Peyer's patch (tissue), 4 donors: ENCODE measurements at regions not wholly inside any gene's neighbourhood (a gene's known extent, or its start where the extent isn't known, plus 50 kb on each side); places are given as distances from the start of the nearest gene placed in this dataset.

Source experiments
- DNase-seq, 3 donors: peaks; one replicate each; pipeline ENCODE4 v3.0.0-alpha.2; 2017 to 2019
- H3K27ac ChIP-seq, 4 donors: fragments of 200-600 bp; sonication (generic); one replicate each; pipeline ENCODE4 v1.5.1; 2016 to 2019
- H3K27me3 ChIP-seq, 2 donors: fragments of 200-600 bp; sonication (generic); one replicate each; pipeline ENCODE4 v1.5.1; 2019
- H3K36me3 ChIP-seq, 3 donors: fragments of 200-600 bp; sonication (generic); one replicate each; pipeline ENCODE4 v1.5.1; 2016 to 2019
- H3K4me1 ChIP-seq, 4 donors: fragments of 200-600 bp; sonication (generic); one replicate each; pipeline ENCODE4 v1.5.1; 2016 to 2019
- H3K4me3 ChIP-seq, 4 donors: fragments of 200-600 bp; sonication (generic); 1 replicate in 3 of 4; 2 replicates in 1 of 4; pipeline ENCODE4 v1.5.1; 2016 to 2019; ENCODE audit warnings: mild to moderate bottlenecking in 1 of 4
- H3K9me3 ChIP-seq, 4 donors: fragments of 200-600 bp; sonication (generic); one replicate each; pipeline ENCODE4 v1.5.1; 2016 to 2019; ENCODE audit warnings: mild to moderate bottlenecking in 1 of 4
- CTCF ChIP-seq, 6 experiments: fragments of 450-650 bp in 4 of 6; fragments of 200-600 bp in 2 of 6; sonication (generic) in 1 of 6; IDR thresholded peaks; one replicate each; pipeline ENCODE4 v1.5.1; 2017 to 2019; ENCODE audit warnings: antibody characterized with exemption in 6 of 6, mild to moderate bottlenecking in 3 of 6, moderate library complexity in 1 of 6
- POLR2A ChIP-seq, 2 donors: fragments of 450-650 bp; IDR thresholded peaks; one replicate each; pipeline ENCODE4 v1.5.1; 2017; ENCODE audit warnings: antibody characterized with exemption in 2 of 2, mild to moderate bottlenecking in 2 of 2, moderate library complexity in 2 of 2

- TF ChIP-seq POLR2A (IDR thresholded peaks at IDR 0.05) (no peak), CTCF (IDR thresholded peaks at IDR 0.05) (no peak)
- no peaks in the 10 kb centered on the region for H3K9me3 ChIP-seq
Measured at GRCh38 chr18:25819746-25820363, 270.6 kb downstream of the SS18 start.

DNA sequence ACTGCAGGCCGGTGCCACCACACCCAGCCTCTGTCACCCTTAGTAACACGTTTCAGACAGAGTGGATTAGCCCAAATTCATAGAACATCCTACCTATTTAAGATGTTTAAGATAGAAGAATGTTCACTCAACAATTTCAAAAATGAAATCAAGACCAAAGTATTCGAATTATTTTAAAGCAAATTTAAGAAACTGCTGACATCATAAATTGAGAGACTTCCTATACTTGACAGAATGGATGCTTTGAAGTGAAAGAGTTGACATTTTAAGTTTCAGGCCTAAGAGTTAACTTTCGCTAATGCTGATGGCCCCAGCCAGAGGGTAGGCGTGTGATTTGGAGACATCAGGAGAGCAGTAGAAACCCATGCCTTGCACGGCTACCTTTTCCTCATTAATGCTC is 271.9 kb downstream of the SS18 start:
- no peaks in the 10 kb centered on the region for H3K36me3 ChIP-seq
- no peak for DNase-seq
- H3K4me3 ChIP-seq = no peak overlapping the region
- H3K27me3 ChIP-seq = no peaks in the 10 kb centered on the region
- no peak overlapping the region for H3K27ac ChIP-seq
- no peaks in the 10 kb centered on the region for H3K4me1 ChIP-seq
- TF ChIP-seq POLR2A (IDR thresholded peaks at IDR 0.05) (no peak), CTCF (IDR thresholded peaks at IDR 0.05) (no peak)
- no peaks in the 10 kb centered on the region for H3K9me3 ChIP-seq

More at GRCh38 chr18:25819746-25820363, 270.6 kb downstream of the SS18 start:
- no peak for DNase-seq
- Histone ChIP-seq H3K27ac (no peak overlapping the region), H3K4me1 (no peaks in the 10 kb centered on the region), H3K27me3 (no peaks in the 10 kb centered on the region), H3K4me3 (no peak overlapping the region), H3K36me3 (no peaks in the 10 kb centered on the region)

DNA sequence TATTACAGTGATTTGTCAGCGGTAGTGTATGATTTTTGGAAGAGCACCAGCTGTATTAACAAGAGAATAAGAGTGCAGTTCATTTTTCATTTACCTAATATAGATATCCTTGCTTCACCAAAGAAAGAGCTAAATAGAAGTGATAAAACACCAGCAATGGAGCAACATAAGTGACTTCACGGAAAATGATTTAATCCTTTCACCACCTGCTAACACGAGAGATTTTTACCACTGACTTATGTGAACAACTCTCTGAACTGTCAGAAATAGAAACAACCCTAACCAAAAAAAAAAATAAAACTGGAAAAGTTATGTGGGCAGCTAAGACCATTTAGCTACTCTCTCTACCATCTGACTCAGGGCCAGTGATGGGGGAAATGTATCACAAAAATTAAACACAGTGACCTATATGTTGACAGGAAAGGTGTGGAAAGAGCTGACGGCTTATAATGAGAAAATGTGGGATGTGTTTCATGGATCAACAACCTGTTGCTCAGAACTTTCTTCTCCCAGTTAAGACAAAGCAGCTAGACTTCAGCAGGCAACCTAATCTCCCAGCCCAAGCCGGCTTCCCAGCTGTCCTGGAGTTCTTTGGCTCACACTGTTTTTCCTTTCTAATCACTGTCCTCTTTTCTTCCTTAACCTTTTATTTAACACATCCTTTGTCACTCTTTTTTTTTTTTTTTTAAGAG is 272.7 kb downstream of the SS18 start:
- H3K27ac ChIP-seq = no peak overlapping the region
- no peaks in the 10 kb centered on the region for H3K27me3 ChIP-seq
- no peak for DNase-seq
- H3K4me1 ChIP-seq = no peaks in the 10 kb centered on the region
- no peaks in the 10 kb centered on the region for H3K9me3 ChIP-seq
- no peak overlapping the region for H3K4me3 ChIP-seq
- H3K36me3 ChIP-seq = no peaks in the 10 kb centered on the region
- TF ChIP-seq CTCF (IDR thresholded peaks at IDR 0.05) (no peak), POLR2A (IDR thresholded peaks at IDR 0.05) (no peak)

GRCh38 chr18:25815659-25816058 is 274.8 kb downstream of the SS18 start:
- no peaks in the 10 kb centered on the region for H3K27me3 ChIP-seq
- DNase-seq = no peak
- no peak overlapping the region for H3K27ac ChIP-seq
- H3K9me3 ChIP-seq = no peaks in the 10 kb centered on the region
- no peak overlapping the region for H3K4me3 ChIP-seq
- TF ChIP-seq CTCF (IDR thresholded peaks at IDR 0.05) (no peak), POLR2A (IDR thresholded peaks at IDR 0.05) (no peak)
- H3K4me1 ChIP-seq = no peaks in the 10 kb centered on the region
- no peaks in the 10 kb centered on the region for H3K36me3 ChIP-seq

- no peak for DNase-seq
- Histone ChIP-seq H3K9me3 (no peaks in the 10 kb centered on the region), H3K27ac (no peak overlapping the region), H3K36me3 (no peaks in the 10 kb centered on the region), H3K27me3 (no peaks in the 10 kb centered on the region), H3K4me3 (no peak overlapping the region), H3K4me1 (no peaks in the 10 kb centered on the region)
- TF ChIP-seq POLR2A (IDR thresholded peaks at IDR 0.05) = no peak
- no peak for TF ChIP-seq CTCF (IDR thresholded peaks at IDR 0.05)
Measured at GRCh38 chr18:25814841-25815458, 275.5 kb downstream of the SS18 start.
